ENCODE measurements at regions not wholly inside any gene's neighbourhood (a gene's known extent, or its start where the extent isn't known, plus 50 kb on each side); places are given as distances from the start of the nearest gene placed in this dataset.

DNA sequence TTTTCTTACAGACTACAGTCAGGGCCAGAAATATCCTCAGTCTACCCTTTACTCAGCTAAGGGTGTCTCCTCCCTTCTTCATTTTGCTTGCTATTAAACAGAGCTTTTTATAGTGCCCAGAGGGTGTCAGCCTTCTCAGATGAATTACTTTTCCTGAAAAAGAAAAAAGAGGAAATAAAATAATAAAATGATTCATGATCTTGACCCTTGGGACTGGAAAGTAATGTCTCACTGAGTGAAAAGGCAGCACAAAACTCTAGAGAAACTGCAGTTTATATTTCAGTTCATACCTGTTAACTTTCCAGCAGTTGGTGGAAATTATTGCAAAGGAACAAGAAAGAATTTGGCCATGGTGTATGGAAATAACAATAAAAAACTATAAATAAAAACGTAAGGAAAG lies 170.6 kb downstream of the IBTK start:
- Histone ChIP-seq H3K27ac (no peak overlapping the region), H3K4me1 (peaks cover 0 to 13% (median 5%) of the 10 kb centered on the region in 4 donors), H3K4me3 (no peak overlapping the region), H3K9me3 (no peaks in the 10 kb centered on the region), H3K36me3 (no peaks in the 10 kb centered on the region), H3K27me3 (no peaks in the 10 kb centered on the region)
- DNase-seq: no peak
- TF ChIP-seq, protein P1, sequence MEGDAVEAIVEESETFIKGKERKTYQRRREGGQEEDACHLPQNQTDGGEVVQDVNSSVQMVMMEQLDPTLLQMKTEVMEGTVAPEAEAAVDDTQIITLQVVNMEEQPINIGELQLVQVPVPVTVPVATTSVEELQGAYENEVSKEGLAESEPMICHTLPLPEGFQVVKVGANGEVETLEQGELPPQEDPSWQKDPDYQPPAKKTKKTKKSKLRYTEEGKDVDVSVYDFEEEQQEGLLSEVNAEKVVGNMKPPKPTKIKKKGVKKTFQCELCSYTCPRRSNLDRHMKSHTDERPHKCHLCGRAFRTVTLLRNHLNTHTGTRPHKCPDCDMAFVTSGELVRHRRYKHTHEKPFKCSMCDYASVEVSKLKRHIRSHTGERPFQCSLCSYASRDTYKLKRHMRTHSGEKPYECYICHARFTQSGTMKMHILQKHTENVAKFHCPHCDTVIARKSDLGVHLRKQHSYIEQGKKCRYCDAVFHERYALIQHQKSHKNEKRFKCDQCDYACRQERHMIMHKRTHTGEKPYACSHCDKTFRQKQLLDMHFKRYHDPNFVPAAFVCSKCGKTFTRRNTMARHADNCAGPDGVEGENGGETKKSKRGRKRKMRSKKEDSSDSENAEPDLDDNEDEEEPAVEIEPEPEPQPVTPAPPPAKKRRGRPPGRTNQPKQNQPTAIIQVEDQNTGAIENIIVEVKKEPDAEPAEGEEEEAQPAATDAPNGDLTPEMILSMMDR (IDR thresholded peaks at IDR 0.05): no peak
- no peak for TF ChIP-seq POLR2A (IDR thresholded peaks at IDR 0.05)
- TF ChIP-seq POLR2AphosphoS5 (IDR thresholded peaks at IDR 0.05): no peak
- no peak for TF ChIP-seq EP300 (IDR thresholded peaks at IDR 0.05)
- 21 to 49% (median 35%) methylated on average over 1 of the region's 1 CpG for WGBS, 5 donors
- intact Hi-C loops (cut with DNase I; ENCODE audit: low total_unique reads): no loop called here

DNA sequence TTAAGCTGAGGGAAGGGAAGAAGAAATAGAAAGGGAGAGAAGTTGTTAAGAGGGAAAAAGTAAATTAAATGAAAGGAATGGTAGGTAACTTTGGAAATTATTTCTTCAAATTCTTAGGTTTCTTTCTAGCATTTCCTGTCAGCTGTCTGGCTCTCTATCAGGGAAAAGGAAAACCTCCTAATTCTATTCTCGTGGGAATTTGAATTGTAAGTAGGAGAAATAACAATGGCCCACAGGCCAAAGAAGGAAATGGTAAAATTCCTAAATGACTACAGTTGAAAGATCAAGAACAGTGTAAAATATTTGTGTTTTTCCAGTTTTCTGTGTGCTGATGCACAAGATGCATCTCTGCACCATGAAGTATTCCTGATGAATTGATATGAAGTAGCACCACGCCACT lies 173.0 kb downstream of the IBTK start:
- Histone ChIP-seq H3K9me3 (no peaks in the 10 kb centered on the region), H3K27me3 (no peaks in the 10 kb centered on the region), H3K4me3 (no peak overlapping the region), H3K36me3 (no peaks in the 10 kb centered on the region), H3K4me1 (peaks cover 0 to 13% (median 5%) of the 10 kb centered on the region in 4 donors), H3K27ac (no peak overlapping the region)
- intact Hi-C loops (cut with DNase I; ENCODE audit: low total_unique reads): no loop called here
- 70 to 79% (median 75%) methylated on average over 2 of the region's 2 CpGs for WGBS, 5 donors
- no peak for DNase-seq
- TF ChIP-seq POLR2AphosphoS5 (IDR thresholded peaks at IDR 0.05) (no peak), EP300 (IDR thresholded peaks at IDR 0.05) (no peak), POLR2A (IDR thresholded peaks at IDR 0.05) (no peak)
- TF ChIP-seq, protein P1 (IDR thresholded peaks at IDR 0.05): no peak

DNA sequence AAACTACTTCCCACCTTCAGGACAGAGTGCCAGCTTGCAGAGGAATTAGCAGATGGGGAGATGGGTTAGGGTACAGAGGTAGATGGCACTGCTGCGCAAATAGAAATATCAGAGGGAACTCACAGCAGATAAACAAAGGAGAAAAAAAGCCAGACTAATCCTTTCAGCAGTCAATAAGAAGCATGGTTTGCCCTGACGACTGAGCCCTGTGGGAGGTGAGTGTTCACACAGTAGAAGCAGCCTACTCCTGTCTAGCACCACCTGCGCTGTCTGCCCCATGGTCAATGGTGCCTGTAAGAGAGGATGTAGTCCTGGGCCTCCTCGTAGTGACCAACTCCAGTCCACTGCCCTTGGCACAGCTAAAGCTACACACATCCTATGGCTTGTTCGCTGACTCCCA lies 174.1 kb downstream of the IBTK start:
- TF ChIP-seq POLR2AphosphoS5 (IDR thresholded peaks at IDR 0.05) (no peak), EP300 (IDR thresholded peaks at IDR 0.05) (no peak), POLR2A (IDR thresholded peaks at IDR 0.05) (no peak)
- TF ChIP-seq, protein P1 (IDR thresholded peaks at IDR 0.05): no peak
- intact Hi-C loops (cut with DNase I; ENCODE audit: low total_unique reads): no loop called here
- Histone ChIP-seq H3K9me3 (no peaks in the 10 kb centered on the region), H3K27me3 (no peaks in the 10 kb centered on the region), H3K36me3 (no peaks in the 10 kb centered on the region), H3K27ac (no peak overlapping the region), H3K4me1 (peaks cover 0 to 13% (median 5%) of the 10 kb centered on the region in 4 donors), H3K4me3 (no peak overlapping the region)
- 81 to 91% (median 85%) methylated on average over 5 of the region's 5 CpGs for WGBS, 5 donors
- DNase-seq: no peak

DNA sequence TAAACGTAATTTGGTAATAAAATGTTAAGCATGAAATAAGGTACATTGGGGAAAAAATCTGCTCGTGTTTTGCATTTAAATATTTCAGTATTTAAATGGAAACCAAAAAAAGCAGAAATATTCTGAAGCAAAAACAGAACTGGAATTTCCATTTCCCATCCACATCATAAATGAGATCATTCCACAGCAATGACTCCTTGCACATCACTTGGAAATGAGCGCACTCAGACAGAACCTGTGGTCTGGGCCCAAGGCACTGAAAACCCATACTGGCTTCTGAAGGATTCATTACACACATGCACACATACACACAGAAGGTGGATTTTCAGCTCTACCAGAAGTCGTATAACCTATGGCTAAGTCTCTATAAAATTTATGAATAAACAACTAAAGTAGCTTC lies 174.8 kb downstream of the IBTK start:
- no peaks in the 10 kb centered on the region for H3K27me3 ChIP-seq
- H3K4me3 ChIP-seq: no peak overlapping the region
- H3K4me1 ChIP-seq: peaks cover 0 to 13% (median 5%) of the 10 kb centered on the region in 4 donors
- intact Hi-C loops (cut with DNase I; ENCODE audit: low total_unique reads): no loop called here
- 81 to 88% (median 83%) methylated on average over 4 of the region's 4 CpGs for WGBS, 5 donors
- no peaks in the 10 kb centered on the region for H3K36me3 ChIP-seq
- no peaks in the 10 kb centered on the region for H3K9me3 ChIP-seq
- H3K27ac ChIP-seq: no peak overlapping the region
- TF ChIP-seq POLR2A (IDR thresholded peaks at IDR 0.05) (no peak), EP300 (IDR thresholded peaks at IDR 0.05) (no peak), POLR2AphosphoS5 (IDR thresholded peaks at IDR 0.05) (no peak)
- TF ChIP-seq, protein P1 (IDR thresholded peaks at IDR 0.05): no peak
- no peak for DNase-seq
